Gastrocnemius medialis (tissue), 4 donors: ENCODE measurements at regions not wholly inside any gene's neighbourhood (a gene's known extent, or its start where the extent isn't known, plus 50 kb on each side); places are given as distances from the start of the nearest gene placed in this dataset.

Source experiments
- ATAC-seq, 2 donors: fragments of 150-250 bp; one replicate each; pipeline ENCODE4 v1.9.1; 2016
- DNase-seq, 2 donors: peaks; one replicate each; pipeline ENCODE4 v3.0.0-alpha.2; 2019
- H3K27ac ChIP-seq, 4 donors: fragments of 200-600 bp; sonication (generic); 1 replicate in 1 of 4; 2 replicates in 3 of 4; pipeline ENCODE4 v1.5.1; 2016 to 2018; ENCODE audit warnings: mild to moderate bottlenecking in 2 of 4, moderate library complexity in 1 of 4
- H3K27me3 ChIP-seq, 3 donors: fragments of 200-600 bp; sonication (generic) in 2 of 3; 1 replicate in 1 of 3; 2 replicates in 2 of 3; pipeline versions ENCODE4 v1.5.1 to v1.6.0; 2016 to 2019; ENCODE audit warnings: mild to moderate bottlenecking in 1 of 3, moderate library complexity in 1 of 3
- H3K36me3 ChIP-seq, 2 donors: fragments of 200-600 bp; sonication (generic) in 1 of 2; one replicate each; pipeline ENCODE4 v1.5.1; 2017 to 2018
- H3K4me1 ChIP-seq, 2 donors: fragments of 200-600 bp; sonication (generic) in 1 of 2; one replicate each; pipeline ENCODE4 v1.5.1; 2016 to 2017; ENCODE audit warnings: mild to moderate bottlenecking in 2 of 2
- H3K4me3 ChIP-seq, 4 donors: fragments of 200-600 bp; sonication (generic) in 3 of 4; 1 replicate in 1 of 4; 2 replicates in 3 of 4; pipeline ENCODE4 v1.5.1; 2016 to 2019; ENCODE audit warnings: mild to moderate bottlenecking in 2 of 4
- H3K9me3 ChIP-seq, 3 donors: fragments of 200-600 bp; sonication (generic) in 2 of 3; 1 replicate in 1 of 3; 2 replicates in 2 of 3; pipeline ENCODE4 v1.5.1; 2016 to 2019
- CTCF ChIP-seq, 5 experiments: fragments of 450-650 bp in 3 of 5; fragments of 200-600 bp in 2 of 5; sonication (generic) in 2 of 5; IDR thresholded peaks in 4 of 5; conservative IDR thresholded peaks in 1 of 5; 1 replicate in 4 of 5; 2 replicates in 1 of 5; pipeline ENCODE4 v1.5.1; 2016 to 2019; ENCODE audit warnings: antibody characterized with exemption in 5 of 5, mild to moderate bottlenecking in 3 of 5, moderate library complexity in 3 of 5
- POLR2A ChIP-seq, 2 donors: fragments of 450-650 bp; IDR thresholded peaks; one replicate each; pipeline ENCODE4 v1.6.1; 2017; ENCODE audit warnings: antibody characterized with exemption in 2 of 2, mild to moderate bottlenecking in 2 of 2, moderate library complexity in 2 of 2
- in situ Hi-C, 4 donors: fragments of 200-750 bp; cut with MboI; loops; one replicate each; pipeline versions ENCODE4 v1.15.0 to v1.8.0; 2017; ENCODE audit warnings: low sequenced_read_pairs in 4 of 4
- intact Hi-C: fragments of 100-400 bp; cut with DNase I; formaldehyde crosslinking; loops from one replicate; pipeline ENCODE4 v1.15.1; 2023; ENCODE audit warnings: low total_unique reads

GRCh38 chr22:48908547-48908946 lies 919.1 kb downstream of the BRD1 start:
- H3K4me1 ChIP-seq = no peaks in the 10 kb centered on the region
- no peak overlapping the region for H3K27ac ChIP-seq
- in situ Hi-C loops (no loop called here), intact Hi-C loops (no loop called here)
- H3K4me3 ChIP-seq = no peak overlapping the region
- ATAC-seq = no peak
- TF ChIP-seq POLR2A (IDR thresholded peaks at IDR 0.05) (no peak), CTCF (IDR thresholded peaks at IDR 0.05 in 4 of 5, conservative IDR thresholded peaks at IDR 0.05 in 1 of 5) (no peak)
- no peaks in the 10 kb centered on the region for H3K9me3 ChIP-seq
- H3K27me3 ChIP-seq = no peaks in the 10 kb centered on the region
- no peak for DNase-seq
- no peaks in the 10 kb centered on the region for H3K36me3 ChIP-seq

DNA sequence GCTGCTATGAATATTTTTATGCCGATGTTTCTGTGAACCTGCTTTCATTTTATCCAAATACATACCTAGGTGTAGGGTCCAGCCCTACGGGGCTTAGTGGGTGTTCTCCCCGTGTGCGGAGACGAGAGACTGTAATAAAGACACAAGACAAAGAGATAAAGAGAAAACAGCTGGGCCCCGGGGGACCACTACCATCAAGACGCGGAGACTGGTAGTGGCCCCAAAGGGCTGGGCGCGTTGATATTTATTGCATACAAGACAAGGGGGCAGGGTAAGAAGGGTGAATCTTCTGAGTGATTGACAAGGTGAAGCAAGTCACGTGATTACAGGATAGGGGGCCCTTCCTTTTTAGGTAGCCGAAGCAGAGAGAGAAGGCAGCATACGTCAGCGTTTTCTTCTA lies 920.1 kb downstream of the BRD1 start:
- no peak for TF ChIP-seq CTCF (IDR thresholded peaks at IDR 0.05 in 4 of 5, conservative IDR thresholded peaks at IDR 0.05 in 1 of 5)
- no peak for TF ChIP-seq POLR2A (IDR thresholded peaks at IDR 0.05)
- H3K36me3 ChIP-seq = no peaks in the 10 kb centered on the region
- DNase-seq (no peak), ATAC-seq (no peak)
- in situ Hi-C loops = no loop called here
- H3K27ac ChIP-seq = no peak overlapping the region
- H3K9me3 ChIP-seq = no peaks in the 10 kb centered on the region
- no peaks in the 10 kb centered on the region for H3K4me1 ChIP-seq
- intact Hi-C loops = no loop called here
- H3K4me3 ChIP-seq = no peak overlapping the region
- H3K27me3 ChIP-seq = no peaks in the 10 kb centered on the region

DNA sequence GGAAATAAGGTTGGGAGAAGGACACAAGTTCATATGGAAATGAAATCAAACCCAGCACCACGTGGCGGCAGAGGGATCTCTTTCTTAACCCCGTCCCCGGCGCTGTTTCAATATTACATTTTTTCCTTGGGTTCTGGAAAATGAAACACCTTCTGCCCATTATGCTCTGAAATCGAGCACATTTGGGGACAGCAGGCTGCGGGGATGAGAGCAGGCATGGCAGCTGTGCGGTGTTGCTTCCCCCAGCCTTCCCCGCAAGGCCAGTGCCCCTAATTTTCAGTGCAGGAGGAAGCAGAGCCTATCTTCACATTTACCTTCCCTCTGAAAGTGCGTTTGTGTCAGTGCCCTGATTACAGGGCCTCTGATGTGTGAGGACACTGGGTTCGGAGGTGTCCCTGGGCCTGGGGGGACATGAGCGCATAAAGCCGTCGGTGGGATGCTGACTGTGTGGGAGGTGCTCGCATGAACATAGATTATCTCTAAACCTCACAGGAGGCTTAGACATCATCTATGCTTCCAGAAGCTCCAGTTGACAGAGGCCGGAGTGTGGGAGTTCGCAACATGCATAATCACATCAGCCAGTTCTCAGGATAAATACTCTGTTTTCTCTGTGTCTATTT lies 921.3 kb downstream of the BRD1 start:
- DNase-seq = no peak
- Histone ChIP-seq H3K9me3 (no peaks in the 10 kb centered on the region), H3K27me3 (no peaks in the 10 kb centered on the region), H3K36me3 (no peaks in the 10 kb centered on the region), H3K4me3 (no peak overlapping the region), H3K4me1 (no peaks in the 10 kb centered on the region), H3K27ac (no peak overlapping the region)
- in situ Hi-C loops (no loop called here), intact Hi-C loops (no loop called here)
- TF ChIP-seq CTCF (IDR thresholded peaks at IDR 0.05 in 4 of 5, conservative IDR thresholded peaks at IDR 0.05 in 1 of 5) = no peak
- TF ChIP-seq POLR2A (IDR thresholded peaks at IDR 0.05) = no peak
- no peak for ATAC-seq

GRCh38 chr22:48905206-48905975 lies 922.3 kb downstream of the BRD1 start:
- Histone ChIP-seq H3K9me3 (no peaks in the 10 kb centered on the region), H3K36me3 (no peaks in the 10 kb centered on the region), H3K27ac (no peak overlapping the region), H3K4me1 (no peaks in the 10 kb centered on the region), H3K4me3 (no peak overlapping the region), H3K27me3 (no peaks in the 10 kb centered on the region)
- TF ChIP-seq POLR2A (IDR thresholded peaks at IDR 0.05) (no peak), CTCF (IDR thresholded peaks at IDR 0.05 in 4 of 5, conservative IDR thresholded peaks at IDR 0.05 in 1 of 5) (no peak)
- DNase-seq (no peak), ATAC-seq (no peak)
- intact Hi-C loops (no loop called here), in situ Hi-C loops (no loop called here)
